ENCODE measurements at regions not wholly inside any gene's neighbourhood (a gene's known extent, or its start where the extent isn't known, plus 50 kb on each side); places are given as distances from the start of the nearest gene placed in this dataset.

DNA sequence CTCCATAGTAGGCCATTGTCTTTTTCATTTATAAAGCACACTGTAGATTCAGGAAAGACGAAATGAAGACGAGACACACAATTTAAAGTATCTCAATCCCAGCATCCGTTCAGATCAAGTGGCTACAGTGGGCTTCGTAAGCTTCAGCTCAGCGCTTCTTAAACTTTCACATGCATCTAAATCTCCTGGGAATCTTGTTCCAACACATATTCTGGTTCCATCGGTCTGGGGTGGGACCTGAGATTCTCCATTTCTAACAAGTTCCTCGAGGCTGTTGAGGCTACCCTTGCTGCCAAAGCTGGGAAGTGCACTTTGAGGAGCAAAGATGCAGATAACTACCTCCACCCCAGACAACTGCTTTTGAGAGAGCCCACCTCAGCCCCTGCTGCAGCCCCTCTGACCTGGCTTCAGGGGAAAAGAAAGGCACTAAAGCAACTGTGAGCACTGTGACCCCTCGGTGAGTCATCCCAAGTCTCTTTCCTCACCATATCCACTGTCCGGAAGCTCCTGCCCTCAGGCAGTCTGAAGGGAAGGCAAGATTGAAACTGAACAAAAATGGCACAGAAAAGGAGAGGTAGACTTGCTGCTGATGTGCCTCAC, 201.1 kb upstream of the FBXO11 start:
- no peak for DNase-seq (ENCODE audit: low spot score)

DNA sequence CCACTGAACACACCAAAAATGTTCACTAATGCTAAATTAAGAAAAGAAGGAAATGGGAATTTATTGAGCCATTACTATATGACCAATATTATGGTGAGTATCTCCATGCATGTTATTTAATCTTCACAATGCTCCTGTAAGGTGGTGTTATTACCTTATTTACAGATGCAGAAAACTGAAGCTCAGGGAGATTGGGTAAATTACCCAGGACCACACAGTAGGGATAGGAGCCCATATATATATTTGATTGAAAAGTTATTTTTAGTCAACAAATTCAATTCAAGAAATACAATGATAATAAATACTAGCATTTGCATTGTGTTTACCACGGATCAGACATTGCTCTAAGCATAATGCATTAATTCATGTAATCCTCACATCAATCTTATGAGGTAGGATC, 202.2 kb upstream of the FBXO11 start:
- DNase-seq (ENCODE audit: low spot score), result no peak

DNA sequence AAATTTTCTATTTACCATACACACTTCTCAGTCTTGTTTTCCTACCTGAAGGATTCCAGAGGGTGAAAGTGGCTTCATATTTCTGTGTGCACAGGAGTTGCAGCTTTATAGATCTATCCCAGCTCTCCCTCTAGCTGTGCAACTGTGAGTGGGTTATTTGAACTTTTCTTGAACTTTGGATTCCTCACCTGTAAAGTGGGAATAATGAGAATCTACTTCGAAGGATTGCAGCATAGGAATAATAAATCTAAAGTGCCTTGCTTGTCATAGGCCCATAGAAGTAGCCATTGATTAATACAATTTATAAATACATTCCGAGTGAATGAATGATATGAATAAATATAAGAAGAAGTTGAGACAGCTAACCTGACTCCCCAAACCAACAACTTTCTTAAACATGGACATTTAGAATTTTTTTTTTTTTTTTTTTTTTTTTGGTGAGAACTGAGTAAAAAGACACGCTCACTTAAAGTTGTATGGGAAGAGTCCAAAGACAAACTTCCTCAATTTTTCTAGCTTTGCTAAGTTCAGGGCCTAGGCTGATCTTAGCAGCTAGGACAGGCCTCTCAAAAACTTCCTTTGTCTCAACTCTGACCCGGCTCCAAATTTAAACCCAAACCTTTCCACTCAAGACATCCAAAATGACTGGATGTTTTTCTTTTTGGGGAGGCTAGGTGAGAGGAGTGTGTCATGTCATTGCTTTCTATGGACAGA, 203.3 kb upstream of the FBXO11 start:
- DNase-seq (ENCODE audit: low spot score), result no peak

- DNase-seq (ENCODE audit: low spot score), result no peak
These were observed 204.0 kb upstream of the FOXN2 start for GRCh38 chr2:48110492-48110891.

GRCh38 chr2:48112911-48113680, 201.4 kb upstream of the FOXN2 start:
- DNase-seq (ENCODE audit: low spot score), result no peak

DNA sequence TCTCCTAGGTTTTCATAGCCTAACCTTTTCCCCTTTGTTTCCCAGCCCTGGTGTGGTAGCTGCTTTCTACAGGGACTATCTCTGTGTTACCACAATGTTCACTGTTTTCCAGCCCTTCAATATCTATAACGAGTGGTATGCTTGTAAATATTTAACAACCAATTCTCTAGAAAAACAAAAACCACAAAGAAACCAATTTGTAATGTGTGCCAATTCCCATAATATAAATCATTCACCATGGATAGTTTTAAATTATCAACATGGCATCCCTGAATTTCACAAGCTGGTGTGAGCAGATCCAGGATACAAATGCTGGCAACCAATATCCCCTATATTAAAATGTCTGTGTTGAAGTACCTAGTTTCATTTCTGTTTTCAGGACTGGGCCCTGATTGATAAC, 200.7 kb upstream of the FOXN2 start:
- DNase-seq (ENCODE audit: low spot score), result no peak

- DNase-seq (ENCODE audit: low spot score), result no peak
These were observed 200.2 kb upstream of the FOXN2 start for GRCh38 chr2:48114256-48114655.

DNA sequence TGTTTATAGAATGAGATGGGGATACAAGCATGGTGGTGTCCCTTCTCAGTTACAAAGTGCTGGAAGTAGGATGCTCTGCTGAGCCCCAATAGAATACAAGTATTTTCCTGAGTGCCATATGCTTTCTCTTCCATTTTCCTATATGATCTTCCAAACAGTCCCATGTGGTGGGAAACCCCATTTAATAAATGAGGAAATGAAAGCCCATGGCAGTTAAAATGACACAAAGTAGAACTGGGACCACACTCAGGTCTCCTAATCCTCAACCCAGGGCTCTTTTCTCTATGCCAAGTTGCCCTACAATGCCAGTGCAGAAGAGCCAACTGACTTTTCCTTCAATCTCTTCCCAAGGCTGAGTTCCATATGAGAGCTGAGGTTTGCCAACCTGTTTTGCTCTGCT, 198.0 kb upstream of the FOXN2 start:
- DNase-seq (ENCODE audit: low spot score), result no peak

- no peak for DNase-seq (ENCODE audit: low spot score)
These were observed 195.6 kb upstream of the FOXN2 start for GRCh38 chr2:48118895-48119294.

GRCh38 chr2:48120112-48120511, 194.4 kb upstream of the FOXN2 start:
- DNase-seq (ENCODE audit: low spot score), result no peak

DNA sequence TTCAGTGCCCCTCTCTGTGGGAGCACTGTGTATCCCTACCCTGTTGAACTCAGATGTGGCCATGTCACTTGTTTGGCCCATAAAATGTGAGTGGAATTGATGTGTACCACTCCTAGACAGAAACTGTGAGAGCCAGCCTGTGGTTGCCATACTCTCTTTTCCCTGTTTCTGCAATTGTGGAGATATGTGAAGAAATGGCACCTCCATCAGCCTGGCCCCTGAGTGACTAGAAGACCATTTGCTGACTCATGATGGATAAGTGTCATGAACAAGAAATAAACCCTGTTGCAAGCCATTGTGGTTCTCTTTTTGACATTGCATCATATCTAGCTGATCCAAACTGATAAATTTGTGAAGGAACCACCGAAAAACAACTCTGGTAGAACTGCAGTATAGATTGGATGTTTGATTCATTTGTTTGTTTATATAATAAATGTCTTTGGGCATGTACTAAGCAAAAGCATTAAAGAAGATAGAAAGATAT, 193.7 kb upstream of the FOXN2 start:
- no peak for DNase-seq (ENCODE audit: low spot score)

DNA sequence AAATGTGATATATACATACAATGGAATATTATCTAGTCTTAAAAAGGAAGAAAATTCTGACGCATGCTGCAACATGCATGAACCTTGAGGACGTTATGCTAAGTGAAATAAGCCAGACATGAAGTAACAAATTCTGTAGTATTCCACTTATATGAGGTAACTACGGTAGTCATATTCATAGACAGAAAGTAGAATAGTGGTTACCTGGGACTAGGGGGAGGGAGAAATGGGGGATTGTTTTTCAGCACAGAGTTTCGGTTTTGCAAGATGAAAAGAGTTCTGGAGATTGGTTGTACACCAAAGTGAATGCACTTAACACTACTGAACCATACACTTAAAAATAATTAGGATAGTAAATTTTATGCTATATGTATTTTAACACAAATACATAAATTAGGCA, 192.3 kb upstream of the FOXN2 start:
- no peak for DNase-seq (ENCODE audit: low spot score)

- no peak for DNase-seq (ENCODE audit: low spot score)
These were observed 189.9 kb upstream of the FOXN2 start for GRCh38 chr2:48124592-48124991.

GRCh38 chr2:48126162-48126561, 188.3 kb upstream of the FOXN2 start:
- DNase-seq (ENCODE audit: low spot score), result peak; percentile 18

DNA sequence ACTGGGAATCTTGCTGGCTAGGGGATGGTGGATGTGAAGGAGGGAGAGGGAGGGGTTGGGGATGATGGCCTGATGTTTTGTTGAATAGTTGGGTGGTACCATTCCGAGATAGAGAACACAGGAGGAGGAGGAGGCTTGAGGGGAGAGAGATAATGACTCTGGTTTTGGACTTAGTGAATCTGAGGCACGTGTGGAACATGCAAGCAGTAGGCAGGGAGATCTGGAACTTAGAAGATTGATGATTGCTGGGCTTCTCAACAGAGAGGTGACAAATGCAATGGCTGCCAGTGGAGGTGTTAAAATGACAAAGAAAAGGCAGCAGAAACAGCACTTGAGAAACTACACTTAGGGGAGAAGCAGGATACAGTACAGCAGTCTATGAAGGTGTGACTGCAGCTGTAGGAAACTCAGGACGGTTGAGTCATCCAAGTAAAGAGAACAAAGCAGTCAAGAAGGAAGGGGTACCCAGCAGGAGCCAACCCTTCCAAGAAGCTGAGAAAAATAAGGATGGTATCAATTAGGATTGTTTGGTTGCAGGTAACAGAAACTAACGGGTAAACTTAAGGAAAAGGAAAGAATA, 186.8 kb upstream of the FOXN2 start:
- DNase-seq (ENCODE audit: low spot score), result no peak

GRCh38 chr2:48129293-48129950, 185.1 kb upstream of the FOXN2 start:
- DNase-seq (ENCODE audit: low spot score), result no peak

DNA sequence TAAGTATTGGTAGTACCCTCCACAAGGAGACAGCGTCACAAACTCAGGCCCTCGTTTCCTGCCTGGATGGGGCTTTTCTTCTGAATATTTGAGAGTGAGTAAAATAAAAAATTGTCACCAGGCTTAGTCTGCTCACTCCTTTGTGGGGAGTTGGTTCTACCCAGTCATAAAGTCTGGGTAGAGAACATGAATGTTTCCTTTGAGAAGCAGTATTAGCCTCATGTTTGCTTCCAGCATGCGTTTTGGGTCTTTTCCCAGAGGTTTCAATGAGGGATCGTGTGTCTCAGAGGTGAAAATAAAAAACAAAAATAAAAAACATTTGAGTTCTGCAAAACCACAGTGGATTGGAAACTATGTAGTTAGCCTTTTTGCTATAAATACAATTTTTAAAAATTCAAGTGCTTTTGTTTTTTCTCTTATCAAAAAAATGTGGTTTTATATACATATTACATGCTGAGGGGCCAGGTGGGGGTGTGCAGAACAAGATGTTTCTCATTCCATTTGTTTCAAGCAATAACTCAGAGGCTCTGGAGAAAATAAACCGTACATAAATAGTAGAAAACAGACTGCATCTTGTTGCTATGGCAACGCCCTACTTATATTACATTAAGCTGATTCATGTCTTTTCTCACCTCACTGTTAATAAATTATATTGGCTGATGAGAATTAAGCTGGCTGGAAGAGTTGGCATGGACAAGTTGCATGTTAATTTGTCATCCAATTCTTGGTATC, 182.8 kb upstream of the FOXN2 start:
- peak; percentile 52 for DNase-seq (ENCODE audit: low spot score)

- DNase-seq (ENCODE audit: low spot score), result no peak
These were observed 182.2 kb upstream of the FOXN2 start for GRCh38 chr2:48132271-48132625.

- no peak for DNase-seq (ENCODE audit: low spot score)
These were observed 179.8 kb upstream of the FOXN2 start for GRCh38 chr2:48134704-48135103.

DNA sequence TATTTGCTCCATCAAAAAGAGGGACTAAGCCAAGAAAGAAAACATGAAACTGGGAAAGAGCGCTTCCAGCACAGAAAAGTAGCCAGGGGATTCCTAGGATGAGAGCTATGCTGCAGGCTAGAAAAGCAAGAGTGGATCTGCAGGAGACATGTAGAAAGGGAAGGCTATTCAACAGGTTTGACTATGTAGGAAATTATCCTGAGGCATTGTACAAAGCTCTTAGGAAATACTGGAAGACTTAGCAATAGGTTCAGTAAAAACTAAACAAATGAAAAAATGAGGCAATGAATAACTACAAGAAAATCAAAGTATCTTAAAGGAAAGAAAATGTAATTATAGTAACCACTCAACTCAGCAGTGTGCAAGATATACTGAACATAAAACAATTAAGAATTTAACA, 178.7 kb upstream of the FOXN2 start:
- DNase-seq (ENCODE audit: low spot score), result no peak

DNA sequence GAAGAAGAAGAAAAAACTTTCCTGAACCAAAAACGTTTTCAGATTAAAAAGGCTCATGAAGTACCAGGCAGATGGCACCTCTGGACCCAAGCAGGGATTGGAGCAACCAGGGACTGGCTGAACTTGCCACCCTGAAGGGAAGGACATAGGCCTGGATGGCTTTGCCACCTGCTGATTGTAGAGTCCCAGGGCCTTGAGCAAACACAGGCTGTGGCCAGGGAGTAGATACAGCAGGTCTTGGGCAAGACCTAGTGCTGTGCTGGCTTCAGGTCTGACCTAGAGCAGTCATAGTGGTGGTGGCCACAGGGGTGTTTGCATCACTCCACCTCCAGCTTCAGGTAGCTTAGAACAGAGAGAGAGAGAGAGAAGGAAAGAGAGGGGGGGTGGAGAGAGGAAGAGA, 176.7 kb upstream of the FOXN2 start:
- DNase-seq (ENCODE audit: low spot score), result no peak

DNA sequence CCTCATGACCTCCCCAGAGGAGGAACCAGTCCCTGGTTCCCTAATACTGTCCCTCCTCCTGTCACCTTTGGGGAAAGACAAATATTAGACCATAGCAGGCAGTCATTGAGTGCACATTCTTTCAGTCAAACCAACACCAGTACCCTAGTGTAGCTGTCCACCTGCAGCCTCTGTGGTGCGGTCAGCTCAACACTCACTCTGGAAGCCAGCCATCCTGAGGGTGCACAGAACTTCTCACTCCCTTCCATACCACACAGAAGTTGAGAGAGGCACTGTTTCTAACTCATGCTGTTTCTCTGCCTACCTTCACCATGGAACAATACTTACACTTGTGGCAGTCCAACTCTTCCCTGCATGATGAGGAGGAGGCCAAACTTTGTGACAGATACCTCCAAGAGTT, 175.6 kb upstream of the FOXN2 start:
- no peak for DNase-seq (ENCODE audit: low spot score)

Data from Ammon's horn (tissue), 1 donor.